B cell (primary cell): ENCODE measurements at regions not wholly inside any gene's neighbourhood (a gene's known extent, or its start where the extent isn't known, plus 50 kb on each side); places are given as distances from the start of the nearest gene placed in this dataset.

Experiments
- CTCF ChIP-seq: fragments of 200-600 bp; IDR thresholded peaks from one replicate; pipeline ENCODE4 v1.8.0; 2022; ENCODE audit warnings: antibody characterized with exemption, mild to moderate bottlenecking
- EZH2 ChIP-seq: IDR thresholded peaks from 2 replicates; pipeline ENCODE4 v1.6.1; 2012; ENCODE audit warnings: borderline replicate concordance, low read depth, mild to moderate bottlenecking, moderate library complexity, low read length; ENCODE audit not compliant: insufficient read depth, poor library complexity, severe bottlenecking

- no peak for TF ChIP-seq CTCF
- TF ChIP-seq EZH2, result no peak
These were observed 1666.9 kb upstream of the CELF4 start for GRCh38 chr18:39232490-39232889.
